ENCODE measurements at regions not wholly inside any gene's neighbourhood (a gene's known extent, or its start where the extent isn't known, plus 50 kb on each side); places are given as distances from the start of the nearest gene placed in this dataset.

DNA sequence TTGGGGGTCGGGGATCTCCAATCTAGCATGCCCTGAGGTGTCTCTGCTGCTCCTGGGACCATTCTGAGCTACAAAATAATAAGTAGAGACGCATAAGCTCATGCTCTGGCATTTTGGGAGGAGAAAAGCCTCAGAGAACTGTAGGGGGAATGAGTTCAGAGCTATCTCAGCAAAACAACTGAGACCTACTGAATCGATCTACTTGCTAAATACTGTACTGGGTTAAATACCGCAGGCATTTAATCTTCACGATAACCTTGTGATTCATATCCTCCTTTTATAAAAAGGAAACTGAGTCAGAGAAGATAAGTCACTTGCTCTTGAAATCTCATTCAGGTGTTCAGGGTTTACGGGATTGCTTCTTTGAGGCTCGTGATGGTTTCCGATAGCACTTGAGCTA, 468.1 kb downstream of the FGF9 start (continued):
- TF ChIP-seq, protein P1, sequence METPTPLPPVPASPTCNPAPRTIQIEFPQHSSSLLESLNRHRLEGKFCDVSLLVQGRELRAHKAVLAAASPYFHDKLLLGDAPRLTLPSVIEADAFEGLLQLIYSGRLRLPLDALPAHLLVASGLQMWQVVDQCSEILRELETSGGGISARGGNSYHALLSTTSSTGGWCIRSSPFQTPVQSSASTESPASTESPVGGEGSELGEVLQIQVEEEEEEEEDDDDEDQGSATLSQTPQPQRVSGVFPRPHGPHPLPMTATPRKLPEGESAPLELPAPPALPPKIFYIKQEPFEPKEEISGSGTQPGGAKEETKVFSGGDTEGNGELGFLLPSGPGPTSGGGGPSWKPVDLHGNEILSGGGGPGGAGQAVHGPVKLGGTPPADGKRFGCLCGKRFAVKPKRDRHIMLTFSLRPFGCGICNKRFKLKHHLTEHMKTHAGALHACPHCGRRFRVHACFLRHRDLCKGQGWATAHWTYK (CRISPR knock-in tag; IDR thresholded peaks at IDR 0.05): no peak
- TF ChIP-seq IFI16 (CRISPR knock-in tag; IDR thresholded peaks at IDR 0.05): no peak
- TF ChIP-seq FUS (optimal IDR thresholded peaks at IDR 0.05; ENCODE audit: low read depth, low read length): no peak
- TF ChIP-seq, protein P2, sequence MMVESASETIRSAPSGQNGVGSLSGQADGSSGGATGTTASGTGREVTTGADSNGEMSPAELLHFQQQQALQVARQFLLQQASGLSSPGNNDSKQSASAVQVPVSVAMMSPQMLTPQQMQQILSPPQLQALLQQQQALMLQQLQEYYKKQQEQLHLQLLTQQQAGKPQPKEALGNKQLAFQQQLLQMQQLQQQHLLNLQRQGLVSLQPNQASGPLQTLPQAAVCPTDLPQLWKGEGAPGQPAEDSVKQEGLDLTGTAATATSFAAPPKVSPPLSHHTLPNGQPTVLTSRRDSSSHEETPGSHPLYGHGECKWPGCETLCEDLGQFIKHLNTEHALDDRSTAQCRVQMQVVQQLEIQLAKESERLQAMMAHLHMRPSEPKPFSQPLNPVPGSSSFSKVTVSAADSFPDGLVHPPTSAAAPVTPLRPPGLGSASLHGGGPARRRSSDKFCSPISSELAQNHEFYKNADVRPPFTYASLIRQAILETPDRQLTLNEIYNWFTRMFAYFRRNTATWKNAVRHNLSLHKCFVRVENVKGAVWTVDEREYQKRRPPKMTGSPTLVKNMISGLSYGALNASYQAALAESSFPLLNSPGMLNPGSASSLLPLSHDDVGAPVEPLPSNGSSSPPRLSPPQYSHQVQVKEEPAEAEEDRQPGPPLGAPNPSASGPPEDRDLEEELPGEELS (CRISPR knock-in tag; IDR thresholded peaks at IDR 0.05; ENCODE audit: borderline replicate concordance): no peak
- TF ChIP-seq BDP1 (IDR thresholded peaks at IDR 0.05; ENCODE audit: insufficient read depth, insufficient read length): no peak
- TF ChIP-seq TAF15 (IDR thresholded peaks at IDR 0.05; ENCODE audit: low read depth, low read length): no peak
- no peak for TF ChIP-seq FOXM1 (IDR thresholded peaks at IDR 0.05; ENCODE audit: low read depth)
- TF ChIP-seq FOXM1 (CRISPR knock-in tag; IDR thresholded peaks at IDR 0.05; ENCODE audit: low read depth): no peak
- TF ChIP-seq TFAM (CRISPR knock-in tag; conservative IDR thresholded peaks at IDR 0.05): no peak
- TF ChIP-seq ZNF324 (CRISPR knock-in tag; IDR thresholded peaks at IDR 0.05): no peak
